RCC 7860 (cell line): ENCODE measurements at regions not wholly inside any gene's neighbourhood (a gene's known extent, or its start where the extent isn't known, plus 50 kb on each side); places are given as distances from the start of the nearest gene placed in this dataset.
"Not testable (repeated sequence)": the region's sequence is repeated elsewhere in the genome, so short reads cannot be mapped to it uniquely, and the experiment has no call there.

Experiments
- DNase-seq: peaks from one replicate; pipeline ENCODE4 v3.0.0-alpha.2; 2015; ENCODE audit warnings: low spot score
- FAIRE-seq: peaks from 2 replicates; lab custom pipeline; 2012; peaks lifted over from hg19 to GRCh38; lab: Jason Lieb, UNC

DNA sequence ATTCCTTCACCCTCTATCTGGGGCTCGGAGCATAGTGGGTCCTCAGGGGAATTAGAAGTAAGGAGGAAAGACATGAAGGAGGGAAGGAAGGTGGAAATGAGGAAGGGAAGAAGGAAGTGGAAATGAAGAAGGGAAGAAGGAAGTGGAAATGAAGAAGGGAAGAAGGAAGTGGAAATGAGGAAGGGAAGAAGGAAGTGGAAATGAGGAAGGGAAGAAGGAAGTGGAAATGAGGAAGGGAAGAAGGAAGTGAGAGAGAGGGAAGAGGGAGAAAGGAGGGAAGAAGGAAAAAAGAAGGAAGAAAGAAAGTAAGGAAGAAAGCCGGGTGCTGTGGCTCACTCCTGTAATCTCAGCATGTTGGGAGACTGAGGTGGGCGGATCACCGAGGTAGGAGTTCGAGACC lies 125.6 kb upstream of the SALL4 start:
- FAIRE-seq, DNase-seq: not testable (repeated sequence)

DNA sequence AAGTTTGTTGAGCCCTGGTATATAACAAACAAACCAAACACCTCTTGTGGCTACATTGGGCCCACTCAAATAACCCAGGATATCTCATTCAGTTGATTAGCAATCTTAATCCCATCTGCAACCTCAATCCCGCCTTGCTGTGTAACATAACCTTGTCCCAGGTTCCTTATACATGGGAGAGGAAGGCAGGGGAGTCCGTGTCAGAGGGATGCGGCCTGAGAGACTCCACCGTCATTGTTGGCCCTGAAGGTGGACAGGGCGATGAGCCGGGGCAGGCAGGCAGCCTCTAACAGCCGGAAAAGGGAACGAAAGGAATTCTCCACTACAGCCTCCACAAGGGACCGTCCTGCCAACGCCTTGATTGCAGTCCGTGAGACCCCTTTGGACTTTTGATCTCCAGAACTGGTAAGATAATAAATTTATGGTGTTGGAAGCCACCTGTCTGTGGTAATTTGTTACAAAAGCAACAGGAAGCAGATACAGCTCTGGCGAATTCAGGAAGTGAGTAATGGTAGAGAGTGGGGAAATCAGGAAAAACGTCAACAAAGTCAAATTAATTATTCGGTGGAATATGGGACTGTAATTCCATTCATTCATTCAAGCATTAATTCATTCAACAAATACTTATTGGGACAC lies 124.5 kb upstream of the SALL4 start:
- DNase-seq (no peak), FAIRE-seq (no peak)

DNA sequence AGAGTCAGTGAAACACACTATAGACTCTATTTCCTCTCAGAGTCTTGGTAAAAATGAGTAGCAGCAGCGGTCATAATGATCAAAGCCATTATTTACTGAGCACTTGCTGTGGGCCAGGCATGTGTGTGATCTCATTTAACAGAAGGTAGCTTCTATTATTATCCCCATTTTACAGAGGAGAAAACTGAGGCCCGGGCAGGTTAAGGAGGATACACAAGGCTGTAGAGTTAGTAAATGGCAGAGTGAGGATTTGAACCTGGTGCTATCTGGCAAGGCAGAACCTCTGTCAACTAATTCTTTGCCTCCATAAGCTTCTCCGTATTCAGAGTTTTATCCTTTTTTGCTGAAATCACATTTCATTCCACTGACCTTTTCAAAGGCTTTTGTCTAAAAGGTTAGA lies 122.2 kb upstream of the SALL4 start:
- FAIRE-seq (no peak), DNase-seq (no peak)

DNA sequence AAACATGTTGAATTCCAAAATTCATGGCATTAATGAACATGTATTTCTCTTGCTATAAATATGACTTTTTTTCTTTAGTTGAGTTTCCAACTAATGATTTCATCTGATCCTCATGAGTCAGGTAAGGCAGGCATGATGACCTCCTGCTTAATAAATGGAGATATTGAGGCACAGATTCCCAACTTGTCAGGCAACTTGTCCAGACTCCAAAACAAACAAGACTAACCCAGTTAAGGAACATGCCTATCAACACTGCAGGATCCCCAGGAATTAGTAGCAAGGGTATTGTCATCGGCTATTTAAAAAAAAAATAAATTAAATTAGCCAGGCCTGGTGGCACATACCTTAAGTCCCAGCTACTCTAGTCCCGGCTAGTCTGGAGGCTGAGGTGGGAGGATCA lies 121.3 kb upstream of the SALL4 start:
- FAIRE-seq (no peak), DNase-seq (no peak)

DNA sequence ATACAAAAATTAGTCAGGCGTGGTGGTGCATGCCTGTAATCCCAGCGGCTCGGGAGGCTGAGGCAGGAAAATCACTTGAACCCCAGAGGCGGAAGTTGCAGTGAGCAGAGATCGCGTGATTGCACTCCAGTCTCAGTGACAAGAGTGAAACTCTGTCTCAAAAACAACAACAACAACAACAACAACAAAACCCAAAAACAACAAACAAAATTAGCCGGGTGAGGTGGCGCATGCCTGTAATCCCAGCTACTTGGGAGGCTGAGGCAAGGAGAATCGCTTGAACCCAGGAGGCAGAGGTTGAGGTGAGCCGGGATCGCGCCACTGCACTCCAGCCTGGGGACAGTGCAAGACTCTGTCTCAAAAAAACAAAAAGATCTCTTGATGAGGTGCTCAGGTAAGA lies 120.5 kb upstream of the SALL4 start:
- FAIRE-seq = not testable (repeated sequence)

DNA sequence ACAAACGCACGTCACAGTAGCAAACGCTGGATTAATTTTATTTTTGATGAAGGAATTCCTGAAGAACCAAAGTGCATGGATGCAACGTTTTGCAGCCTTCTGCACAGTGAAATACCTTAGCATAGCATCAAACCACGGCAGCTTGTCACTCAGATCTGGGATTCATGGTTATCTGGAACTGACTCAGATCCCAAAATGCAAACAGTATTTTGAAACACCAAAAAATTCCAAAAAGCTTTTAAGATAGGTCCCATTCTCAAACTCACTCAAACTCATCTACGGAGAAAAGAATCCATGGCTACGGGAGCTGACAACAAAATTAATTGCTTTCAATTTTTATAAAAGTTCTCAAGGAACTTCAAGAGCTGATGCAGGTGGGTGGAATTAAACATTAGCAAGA lies 116.2 kb upstream of the SALL4 start:
- DNase-seq = no peak
- no peak for FAIRE-seq

More for the DNA sequence above, 120.5 kb upstream of the SALL4 start:
- DNase-seq = not testable (repeated sequence)

DNA sequence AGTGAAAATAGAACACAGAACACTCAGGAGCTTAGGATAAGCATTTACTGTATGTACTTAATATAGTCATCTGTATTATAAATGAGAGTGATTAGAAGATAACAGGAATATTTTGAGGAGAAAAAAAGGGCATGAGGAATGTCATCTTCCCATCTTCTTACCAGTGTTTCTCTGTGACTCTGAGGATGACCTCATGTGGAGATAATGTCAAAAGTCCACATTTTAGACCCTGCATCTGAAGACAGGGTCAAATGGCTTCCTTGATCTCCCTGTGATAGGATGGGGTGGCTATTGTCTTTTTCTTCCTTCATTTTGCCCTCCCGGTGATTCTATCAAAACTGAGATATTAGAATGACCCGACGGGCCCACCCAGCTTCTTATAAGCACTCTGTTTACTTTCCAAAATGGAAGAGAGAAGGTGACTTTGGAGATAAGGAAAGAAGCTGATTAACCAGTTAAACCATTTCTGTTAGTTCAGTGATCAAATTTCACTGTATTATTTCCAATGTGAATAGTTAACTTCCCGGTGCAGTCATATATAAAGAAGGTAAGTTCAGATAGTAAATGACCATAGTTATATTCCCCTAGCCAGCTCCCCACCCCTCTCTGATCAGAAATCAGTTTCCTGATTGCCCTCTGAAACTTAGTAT lies 115.7 kb upstream of the SALL4 start:
- FAIRE-seq = no peak
- DNase-seq = no peak

DNA sequence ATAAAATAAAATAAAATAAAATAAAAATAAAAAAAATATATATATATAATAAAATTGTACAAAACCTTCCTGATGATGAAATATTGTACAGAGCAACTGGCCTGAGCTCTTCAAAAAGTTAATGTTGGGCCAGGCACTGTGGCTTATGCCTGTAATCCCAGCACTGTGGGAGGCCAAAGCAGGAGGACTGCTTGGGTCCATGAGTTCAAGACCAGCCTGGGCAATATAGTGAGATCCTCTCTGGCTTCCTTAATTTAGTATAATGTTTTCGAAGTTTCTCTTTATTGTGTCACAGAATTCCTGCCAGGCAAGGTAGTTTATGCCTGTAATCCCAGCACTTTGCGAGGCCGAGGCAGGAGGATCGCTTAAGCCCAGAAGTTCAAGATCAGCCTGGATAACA lies 113.9 kb upstream of the SALL4 start:
- FAIRE-seq (no peak), DNase-seq (no peak)

DNA sequence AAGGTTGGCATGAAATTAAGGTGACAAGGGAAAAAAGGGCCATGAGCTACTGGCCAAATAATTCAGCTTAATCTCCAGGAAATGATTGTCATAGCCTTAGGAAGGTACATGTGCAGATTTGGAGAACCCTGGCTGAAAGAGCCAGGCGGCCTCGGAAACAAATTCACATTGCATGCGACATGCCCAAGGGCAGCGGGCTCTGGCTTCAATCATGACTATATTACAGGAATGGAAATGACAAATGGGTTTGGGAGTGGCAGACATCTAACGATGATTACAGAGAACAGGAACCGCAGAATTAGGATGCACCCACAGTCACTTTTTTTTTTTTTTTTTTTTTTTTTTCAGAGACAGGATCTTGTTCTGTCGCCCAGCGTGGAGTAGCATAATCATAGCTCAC lies 112.4 kb upstream of the SALL4 start:
- no peak for DNase-seq
- no peak for FAIRE-seq

DNA sequence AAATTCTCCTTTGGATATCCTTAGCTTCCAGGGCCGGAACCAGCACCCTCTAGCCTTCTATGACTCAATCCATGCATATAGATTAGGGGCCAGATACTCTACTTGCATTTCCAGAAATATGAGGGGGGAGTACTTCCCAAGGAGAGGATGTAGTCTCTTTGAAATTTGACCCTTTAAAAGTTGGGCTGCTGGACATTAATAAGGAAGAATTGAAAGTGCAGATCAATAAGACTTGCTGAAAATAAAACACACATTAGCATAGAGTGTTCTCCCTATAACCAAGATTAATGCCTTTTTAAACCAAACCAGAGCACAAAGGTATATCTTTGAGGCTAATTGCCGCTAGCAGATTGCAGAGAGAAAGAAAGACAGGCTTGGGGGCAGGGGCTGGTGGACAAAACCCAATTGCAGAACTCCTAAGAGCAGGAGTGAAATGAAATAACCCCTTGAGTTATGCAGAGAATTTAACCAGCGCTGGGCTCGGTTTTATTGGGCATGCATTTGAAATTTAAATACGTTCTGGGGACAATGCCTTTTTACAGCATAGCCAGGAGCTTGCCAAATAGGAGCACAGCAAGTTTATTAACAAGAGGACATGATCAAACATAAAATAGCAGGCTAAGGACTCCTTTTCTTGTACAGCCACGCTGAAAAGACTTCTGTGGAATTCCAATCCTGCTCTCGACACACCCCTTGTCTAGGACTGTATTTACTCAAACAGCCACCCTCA lies 108.2 kb upstream of the SALL4 start:
- FAIRE-seq (no peak), DNase-seq (no peak)

DNA sequence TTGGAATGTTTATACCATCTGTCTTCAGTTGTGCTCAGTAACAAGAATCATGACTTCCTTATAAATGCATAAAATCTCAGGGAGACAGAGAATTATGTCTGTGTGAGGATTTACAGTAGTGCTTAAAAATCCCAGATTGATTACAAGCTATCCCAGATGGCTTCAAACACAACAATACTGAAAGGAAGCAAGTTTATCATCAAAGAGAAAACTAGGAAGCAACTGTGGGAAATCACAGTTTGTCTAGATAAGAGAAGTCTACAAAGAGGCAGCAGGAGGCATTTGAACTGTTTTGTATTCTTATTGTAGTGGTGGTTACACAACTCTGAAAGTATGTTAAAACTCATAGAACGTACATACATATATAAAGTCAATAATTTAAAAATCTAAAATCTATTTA lies 104.4 kb upstream of the SALL4 start:
- FAIRE-seq = no peak
- DNase-seq = no peak

DNA sequence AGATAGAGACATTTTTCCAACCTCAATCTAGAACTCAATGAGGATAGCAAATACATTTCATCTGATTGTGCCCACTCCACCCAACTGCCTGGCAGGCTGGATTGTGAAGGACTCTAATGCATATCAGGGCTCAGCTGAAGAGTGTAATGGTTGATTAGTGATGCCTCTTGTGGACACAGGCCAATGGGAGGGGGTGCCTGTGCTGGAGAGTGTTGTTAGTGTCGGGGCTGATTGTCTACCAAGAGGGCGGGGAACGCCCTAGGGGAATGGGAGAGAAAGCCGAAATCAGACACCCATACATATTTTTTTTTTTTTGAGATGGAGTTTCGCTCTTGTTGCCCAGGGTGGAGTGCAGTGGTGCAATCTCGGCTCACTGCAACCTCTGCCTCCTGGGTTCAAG lies 103.7 kb upstream of the SALL4 start:
- FAIRE-seq = no peak
- no peak for DNase-seq

DNA sequence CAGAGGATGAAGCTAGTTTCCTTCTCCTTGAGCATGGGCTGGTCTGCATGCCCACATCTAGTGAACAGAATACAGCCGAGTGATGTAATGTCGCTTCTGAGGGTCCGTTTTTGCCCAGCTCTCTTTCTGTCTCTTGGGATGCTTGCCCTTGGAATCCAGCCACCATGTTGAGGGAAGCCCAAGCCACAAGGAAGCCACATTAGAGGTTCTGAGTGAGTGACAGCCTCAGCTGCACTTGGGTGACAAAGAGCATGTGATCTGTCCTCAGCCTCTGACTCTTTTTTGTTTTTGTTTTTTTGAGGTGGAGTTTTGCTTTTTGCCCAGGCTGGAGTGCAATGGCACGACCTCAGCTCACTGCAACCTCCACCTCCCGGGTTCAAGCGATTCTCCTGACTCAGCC lies 100.6 kb upstream of the SALL4 start:
- no peak for FAIRE-seq

DNA sequence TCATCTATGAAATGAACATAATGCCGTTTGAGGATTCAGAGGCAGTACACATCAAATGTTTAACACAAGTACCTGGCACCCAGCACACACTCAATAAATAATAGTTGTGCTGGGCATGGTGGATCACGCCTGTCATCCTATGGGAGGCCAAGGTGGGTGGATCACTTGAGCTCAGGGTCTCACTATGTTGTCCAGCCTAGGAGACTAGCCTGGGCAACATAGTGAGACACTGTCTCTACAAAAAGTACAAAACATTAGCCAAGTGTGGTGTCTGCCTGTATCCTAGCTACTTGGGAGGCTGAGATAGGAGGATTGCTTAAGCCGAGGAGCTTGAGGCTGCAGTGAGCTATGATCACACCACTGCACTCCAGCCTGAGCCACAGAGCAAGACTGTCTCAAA lies 98.1 kb upstream of the SALL4 start:
- DNase-seq (no peak), FAIRE-seq (no peak)

More for the DNA sequence above, 100.6 kb upstream of the SALL4 start:
- DNase-seq = no peak

DNA sequence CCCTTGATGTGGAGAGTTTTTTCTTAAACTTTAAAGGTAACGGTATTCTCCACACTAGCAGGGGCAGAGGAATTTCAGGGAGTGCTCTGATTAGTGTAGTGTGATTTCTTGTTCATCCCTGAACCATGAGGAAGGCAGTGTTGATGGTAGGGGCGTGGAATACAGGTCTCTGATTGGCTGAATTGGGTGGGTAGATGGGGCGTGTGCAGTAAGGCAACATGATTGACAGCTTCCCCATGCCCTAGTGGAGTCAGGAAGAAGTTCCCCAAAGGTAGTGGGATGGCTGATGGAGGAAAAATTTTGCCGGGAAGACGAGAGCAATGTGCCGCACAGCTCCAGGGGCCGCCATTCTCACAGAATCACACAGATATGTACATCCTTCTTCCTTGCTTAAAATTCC lies 97.4 kb upstream of the SALL4 start:
- DNase-seq = no peak
- no peak for FAIRE-seq

DNA sequence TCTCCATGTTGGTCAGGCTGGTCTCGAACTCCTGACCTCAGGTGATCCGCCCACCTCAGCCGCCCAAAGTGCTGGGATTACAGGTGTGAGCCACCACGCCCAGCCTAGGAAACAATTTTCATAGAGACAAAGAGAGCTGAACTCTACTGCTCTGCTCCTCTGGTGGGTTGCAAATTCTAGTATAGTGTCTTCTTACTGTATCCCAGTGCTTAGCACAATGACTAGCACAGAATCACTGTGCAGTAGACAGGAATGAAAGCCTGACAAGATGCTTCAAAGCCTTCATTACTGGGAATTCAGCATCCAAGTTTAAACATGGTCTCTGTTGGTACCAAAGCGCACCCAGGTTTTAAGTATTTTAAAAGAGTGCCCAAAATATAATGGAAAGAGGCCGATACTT lies 96.5 kb upstream of the SALL4 start:
- DNase-seq = no peak
- FAIRE-seq = no peak

DNA sequence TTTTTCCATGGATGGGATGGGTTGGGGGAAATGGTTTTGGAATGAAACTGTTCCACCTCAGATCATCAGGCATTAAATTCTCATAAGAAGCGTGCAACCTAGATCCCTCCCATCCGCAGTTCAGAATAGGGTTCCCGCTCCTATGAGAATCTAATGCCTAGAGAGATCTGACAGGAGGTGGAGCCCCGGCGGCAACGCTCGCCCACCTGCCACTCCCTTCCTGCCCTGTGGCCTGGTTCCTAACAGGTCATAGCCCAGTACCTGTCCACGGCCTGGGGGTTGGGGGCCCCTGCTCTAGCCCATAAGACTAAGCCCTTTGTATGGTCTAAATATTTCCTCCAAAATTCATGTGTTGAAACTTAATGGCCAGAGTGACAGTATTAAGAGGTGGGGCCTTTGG lies 92.3 kb upstream of the SALL4 start:
- DNase-seq (no peak), FAIRE-seq (no peak)

DNA sequence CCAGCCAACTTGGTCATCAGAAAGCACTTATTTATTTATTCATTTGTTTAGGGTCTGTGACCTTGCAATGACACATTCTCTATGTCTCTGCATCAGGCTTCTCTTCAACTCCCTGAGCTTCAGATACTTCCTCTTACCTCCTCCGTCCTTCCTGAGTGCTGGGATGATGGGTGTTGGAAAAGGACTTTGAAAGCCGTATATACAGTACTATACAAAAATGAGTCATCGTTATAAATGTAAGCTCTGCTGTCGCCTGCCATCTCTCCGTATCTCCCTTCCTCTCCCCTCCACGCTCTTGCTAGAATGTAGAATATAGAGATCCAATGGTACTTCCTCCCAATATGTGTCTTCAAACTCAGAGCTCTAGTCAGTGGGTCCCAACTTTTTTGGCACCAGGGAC lies 91.9 kb upstream of the SALL4 start:
- FAIRE-seq = no peak
- DNase-seq = no peak

DNA sequence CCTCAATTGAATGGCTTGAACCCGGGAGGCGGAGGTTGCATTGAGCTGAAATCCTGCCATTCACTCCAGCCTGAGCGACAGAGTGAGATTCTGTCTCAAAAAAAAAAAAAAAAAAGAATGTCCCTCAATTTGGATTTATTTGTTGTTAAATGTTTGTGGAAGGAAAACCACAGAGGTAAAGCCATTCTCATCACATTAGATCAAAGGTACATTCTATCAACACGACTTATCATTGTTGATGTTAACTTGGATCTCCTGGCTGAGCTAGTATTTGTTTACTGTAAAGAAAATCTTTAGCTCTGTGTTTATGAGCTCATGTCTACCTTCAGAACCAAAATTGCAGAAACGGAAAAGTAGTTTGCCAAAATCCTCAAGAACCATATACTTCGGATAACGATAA lies 91.4 kb upstream of the SALL4 start:
- FAIRE-seq (no peak), DNase-seq (no peak)

DNA sequence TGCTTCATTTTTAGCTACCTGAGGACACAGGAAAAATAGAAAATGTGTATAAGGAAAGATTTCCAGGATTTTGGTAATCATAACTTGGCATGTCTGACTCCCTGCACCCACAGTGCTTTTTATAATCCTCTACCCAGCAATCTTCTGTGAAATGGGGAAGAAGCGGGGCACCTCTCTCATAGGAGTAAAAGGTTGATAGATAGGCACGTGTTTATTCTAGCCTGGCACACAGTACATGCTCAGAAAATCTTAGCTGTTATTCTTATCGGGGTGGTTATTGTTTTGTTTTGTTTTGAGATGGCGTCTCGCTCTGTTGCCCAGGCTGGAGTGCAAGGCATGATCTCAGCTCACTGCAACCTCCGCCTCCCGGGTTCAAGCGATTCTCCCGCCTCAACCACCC lies 87.7 kb upstream of the SALL4 start:
- FAIRE-seq (no peak), DNase-seq (no peak)

DNA sequence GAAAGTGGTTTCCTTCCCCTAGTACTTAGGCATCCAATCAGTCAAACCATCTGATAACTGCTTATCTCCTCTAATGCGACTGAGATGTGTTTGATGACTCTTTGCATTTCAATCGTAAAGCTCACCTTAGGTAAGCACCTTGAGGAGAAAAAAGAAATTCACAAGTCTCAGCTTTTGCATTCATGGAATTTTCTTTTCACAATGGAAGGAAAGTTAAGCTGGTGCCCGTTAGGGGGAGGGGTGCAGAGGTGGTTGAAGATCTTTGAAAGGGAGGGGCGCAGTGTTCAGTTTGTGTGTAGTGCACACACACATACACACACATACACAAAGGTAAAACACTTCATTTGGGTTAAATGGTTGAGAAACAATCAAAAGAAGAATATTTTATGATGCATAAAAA lies 87.1 kb upstream of the SALL4 start:
- DNase-seq = no peak
- FAIRE-seq = no peak

DNA sequence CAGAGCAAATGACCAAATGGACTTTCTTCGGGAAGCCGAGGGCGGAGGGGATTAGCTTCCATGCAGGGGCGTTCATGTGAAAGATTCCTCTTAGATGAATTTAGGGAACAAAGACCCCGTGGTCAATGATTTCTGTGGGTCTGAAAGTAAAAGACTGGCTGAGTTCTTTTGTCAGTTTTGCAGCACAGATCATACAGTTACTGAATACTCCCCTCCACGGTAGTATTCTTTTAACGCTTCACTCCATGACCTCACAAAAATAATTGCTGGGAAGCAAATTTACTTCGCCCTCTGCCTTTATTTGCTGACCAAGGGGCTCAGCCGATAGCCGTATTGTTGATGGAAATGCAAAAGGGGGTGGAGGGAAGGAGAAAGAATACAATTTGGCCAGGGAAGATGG lies 86.0 kb upstream of the SALL4 start:
- FAIRE-seq (no peak), DNase-seq (no peak)
